ENCODE measurements at regions not wholly inside any gene's neighbourhood (a gene's known extent, or its start where the extent isn't known, plus 50 kb on each side); places are given as distances from the start of the nearest gene placed in this dataset.
"Not testable (repeated sequence)": the region's sequence is repeated elsewhere in the genome, so short reads cannot be mapped to it uniquely, and the experiment has no call there.

DNA sequence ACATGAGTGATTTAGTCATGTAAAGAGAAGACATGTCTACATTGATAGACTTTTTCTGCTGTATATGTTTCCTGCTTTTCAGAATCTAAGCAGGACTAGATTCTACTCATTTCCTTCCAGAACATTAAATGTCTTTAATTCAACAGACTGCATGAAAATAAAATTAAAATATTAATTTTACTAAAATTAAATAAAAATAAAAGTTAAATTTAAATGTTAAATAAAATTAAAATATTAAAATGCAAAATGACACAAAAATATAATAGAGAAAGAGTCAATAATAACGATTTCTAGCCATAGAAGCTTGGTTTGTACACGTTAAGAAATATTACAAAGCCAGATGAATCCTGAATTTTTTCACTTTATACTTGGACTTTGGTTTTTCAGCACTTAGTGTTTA, 552.8 kb upstream of the NR5A2 start:
- Histone ChIP-seq H3K9me3 (no peaks in the 10 kb centered on the region), H3K4me3 (no peak overlapping the region), H3K27ac (no peak overlapping the region), H3K27me3 (no peaks in the 10 kb centered on the region), H3K36me3 (no peaks in the 10 kb centered on the region), H3K4me1 (no peaks in the 10 kb centered on the region)
- TF ChIP-seq, protein P1, sequence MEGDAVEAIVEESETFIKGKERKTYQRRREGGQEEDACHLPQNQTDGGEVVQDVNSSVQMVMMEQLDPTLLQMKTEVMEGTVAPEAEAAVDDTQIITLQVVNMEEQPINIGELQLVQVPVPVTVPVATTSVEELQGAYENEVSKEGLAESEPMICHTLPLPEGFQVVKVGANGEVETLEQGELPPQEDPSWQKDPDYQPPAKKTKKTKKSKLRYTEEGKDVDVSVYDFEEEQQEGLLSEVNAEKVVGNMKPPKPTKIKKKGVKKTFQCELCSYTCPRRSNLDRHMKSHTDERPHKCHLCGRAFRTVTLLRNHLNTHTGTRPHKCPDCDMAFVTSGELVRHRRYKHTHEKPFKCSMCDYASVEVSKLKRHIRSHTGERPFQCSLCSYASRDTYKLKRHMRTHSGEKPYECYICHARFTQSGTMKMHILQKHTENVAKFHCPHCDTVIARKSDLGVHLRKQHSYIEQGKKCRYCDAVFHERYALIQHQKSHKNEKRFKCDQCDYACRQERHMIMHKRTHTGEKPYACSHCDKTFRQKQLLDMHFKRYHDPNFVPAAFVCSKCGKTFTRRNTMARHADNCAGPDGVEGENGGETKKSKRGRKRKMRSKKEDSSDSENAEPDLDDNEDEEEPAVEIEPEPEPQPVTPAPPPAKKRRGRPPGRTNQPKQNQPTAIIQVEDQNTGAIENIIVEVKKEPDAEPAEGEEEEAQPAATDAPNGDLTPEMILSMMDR (IDR thresholded peaks at IDR 0.05) = no peak
- DNase-seq (ENCODE audit: low spot score in 2 of 2) = no peak
- intact Hi-C loops (cut with DNase I) = no loop called here

DNA sequence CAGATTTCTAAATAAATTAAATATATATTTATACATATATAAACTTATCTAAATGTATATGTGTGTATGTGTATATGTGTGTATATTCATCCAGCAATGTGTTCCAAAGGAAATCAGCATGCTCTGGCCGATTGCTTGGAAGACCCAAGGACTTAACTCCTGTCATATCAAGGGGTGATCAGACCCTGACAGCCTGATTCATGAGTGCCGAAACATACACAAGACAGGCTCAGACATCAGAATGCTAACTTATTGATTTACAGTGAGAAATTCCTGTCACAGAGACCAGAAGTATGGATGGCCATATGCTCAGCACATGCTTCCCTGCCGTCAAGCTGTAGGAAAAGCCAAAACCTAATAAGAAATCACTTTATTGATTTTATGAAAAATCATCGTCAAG, 545.1 kb upstream of the NR5A2 start:
- Histone ChIP-seq H3K9me3 (no peaks in the 10 kb centered on the region), H3K4me3 (no peak overlapping the region), H3K4me1 (no peaks in the 10 kb centered on the region), H3K27ac (no peak overlapping the region), H3K27me3 (no peaks in the 10 kb centered on the region), H3K36me3 (no peaks in the 10 kb centered on the region)
- intact Hi-C loops (cut with DNase I) = no loop called here
- TF ChIP-seq, protein P1 (IDR thresholded peaks at IDR 0.05) = no peak
- DNase-seq (ENCODE audit: low spot score in 2 of 2) = no peak

DNA sequence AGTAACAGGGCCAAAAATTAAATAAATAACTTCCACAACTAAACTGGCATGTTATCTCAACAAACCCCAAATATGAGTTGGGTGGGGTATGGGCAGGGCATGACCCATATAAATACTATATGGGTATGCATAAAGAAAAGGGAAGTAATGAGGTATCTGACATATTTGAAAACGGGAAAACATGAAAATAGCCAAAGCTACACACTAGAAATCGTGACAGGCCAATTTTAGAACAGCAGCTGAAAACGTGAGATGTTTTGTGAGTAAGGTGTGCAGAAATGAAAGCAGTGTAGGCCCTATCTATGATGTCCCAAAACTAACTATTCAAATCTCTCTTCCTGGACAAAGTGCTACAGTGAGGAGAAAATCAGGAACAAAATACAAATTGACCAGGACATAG, 537.9 kb upstream of the NR5A2 start:
- Histone ChIP-seq H3K4me1 (no peaks in the 10 kb centered on the region), H3K36me3 (no peaks in the 10 kb centered on the region), H3K27ac (no peak overlapping the region), H3K4me3 (no peak overlapping the region), H3K27me3 (no peaks in the 10 kb centered on the region), H3K9me3 (peaks cover 0 to 5% of the 10 kb centered on the region in 2 donors)
- no peak for DNase-seq (ENCODE audit: low spot score in 2 of 2)
- TF ChIP-seq, protein P1 (IDR thresholded peaks at IDR 0.05) = no peak
- intact Hi-C loops (cut with DNase I) = no loop called here

DNA sequence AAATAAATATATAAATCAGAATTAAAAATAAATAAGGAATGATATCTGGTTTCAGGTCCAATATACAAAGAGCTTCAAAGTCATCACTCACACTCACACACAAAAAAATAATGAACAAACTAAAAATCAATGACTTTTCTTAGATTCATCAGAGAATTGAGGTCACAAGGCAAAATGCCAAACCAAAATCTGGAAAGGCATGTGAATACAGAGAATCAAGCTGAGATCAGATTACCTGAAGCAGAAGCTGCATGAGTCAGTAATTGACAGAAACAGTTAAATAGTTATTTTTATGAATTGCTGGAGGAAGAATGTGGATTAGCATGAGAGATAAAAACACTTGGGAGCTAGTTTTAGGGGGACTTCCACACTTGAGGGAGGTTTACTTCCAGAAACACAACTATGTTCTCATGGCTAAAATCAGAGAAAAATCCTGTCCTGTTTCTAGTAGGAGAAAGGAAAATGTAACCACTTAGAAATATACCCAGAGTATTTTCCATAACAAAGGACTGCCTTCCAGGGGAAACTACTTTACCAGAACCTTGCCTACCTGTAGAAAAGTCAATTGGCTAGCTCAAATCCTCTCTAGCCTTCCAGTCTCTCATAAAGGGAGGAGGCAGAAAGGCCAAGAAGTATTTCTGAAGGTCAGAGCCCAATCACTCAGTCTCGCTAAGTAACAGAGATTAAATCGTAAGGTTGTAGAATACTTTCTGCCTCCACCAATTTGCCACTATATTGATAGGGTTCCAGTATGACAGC, 536.6 kb upstream of the NR5A2 start:
- intact Hi-C loops (cut with DNase I) = no loop called here
- DNase-seq (ENCODE audit: low spot score in 2 of 2) = no peak
- Histone ChIP-seq H3K27me3 (no peaks in the 10 kb centered on the region), H3K4me1 (no peaks in the 10 kb centered on the region), H3K4me3 (no peak overlapping the region), H3K27ac (no peak overlapping the region), H3K36me3 (no peaks in the 10 kb centered on the region), H3K9me3 (peaks cover 0 to 14% of the 10 kb centered on the region in 2 donors)
- TF ChIP-seq, protein P1 (IDR thresholded peaks at IDR 0.05) = no peak

DNA sequence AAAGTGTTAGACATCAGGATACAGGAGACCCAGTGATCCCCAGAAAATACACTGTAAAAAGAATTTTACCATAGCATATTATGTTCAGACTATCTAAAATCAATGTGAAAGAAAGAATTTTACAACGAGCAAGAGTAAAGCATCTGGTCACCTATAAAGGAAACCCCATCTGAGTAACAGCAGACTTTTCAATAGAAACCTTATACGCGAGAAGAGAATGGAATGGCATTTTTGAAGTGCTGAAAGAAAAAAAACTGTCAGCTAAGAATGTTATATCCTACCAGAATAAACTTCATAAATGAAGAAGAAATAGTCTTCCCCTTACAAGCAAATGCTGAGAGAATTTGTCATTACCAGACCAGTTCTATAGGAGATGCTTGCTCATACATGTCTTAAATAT, 532.1 kb upstream of the NR5A2 start:
- Histone ChIP-seq H3K4me3 (no peak overlapping the region), H3K27ac (no peak overlapping the region), H3K27me3 (no peaks in the 10 kb centered on the region), H3K4me1 (no peaks in the 10 kb centered on the region), H3K9me3 (peaks cover 0 to 14% of the 10 kb centered on the region in 2 donors), H3K36me3 (no peaks in the 10 kb centered on the region)
- no peak for DNase-seq (ENCODE audit: low spot score in 2 of 2)
- intact Hi-C loops (cut with DNase I) = no loop called here
- TF ChIP-seq, protein P1 (IDR thresholded peaks at IDR 0.05) = no peak

DNA sequence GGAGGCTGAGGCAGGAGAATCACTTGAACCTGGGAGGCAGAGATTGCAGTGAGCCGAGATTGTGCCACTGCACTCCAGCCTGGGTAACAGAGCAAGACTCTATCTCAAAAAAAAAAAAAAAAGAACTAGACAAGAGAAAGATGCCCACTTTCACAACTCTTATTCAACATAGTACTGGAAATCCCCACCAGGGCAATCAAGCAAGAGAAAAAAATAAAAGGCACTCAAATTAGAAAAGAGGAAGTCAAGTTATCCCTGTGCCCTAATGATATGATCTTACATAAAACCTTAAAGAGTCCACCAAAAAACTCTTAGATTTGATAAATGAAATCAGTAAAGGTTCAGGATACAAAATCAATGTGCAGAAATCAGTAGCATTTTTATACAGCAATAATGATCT, 528.7 kb upstream of the NR5A2 start:
- H3K27me3 ChIP-seq; H3K4me1 ChIP-seq; H3K36me3 ChIP-seq; H3K27ac ChIP-seq; DNase-seq (ENCODE audit: low spot score in 2 of 2); H3K4me3 ChIP-seq; intact Hi-C loops (cut with DNase I): not testable (repeated sequence)
- H3K9me3 ChIP-seq = peaks cover 0 to 14% of the 10 kb centered on the region in 2 donors

Data from ascending aorta (tissue), 2 donors.